Fibroblast of skin of left biceps (primary cell): ENCODE measurements at regions not wholly inside any gene's neighbourhood (a gene's known extent, or its start where the extent isn't known, plus 50 kb on each side); places are given as distances from the start of the nearest gene placed in this dataset.

Source experiments
- DNase-seq, 2 experiments: peaks; one replicate each; pipeline ENCODE4 v3.0.0-alpha.2; 2013; ENCODE audit warnings: low read depth in 2 of 2

DNA sequence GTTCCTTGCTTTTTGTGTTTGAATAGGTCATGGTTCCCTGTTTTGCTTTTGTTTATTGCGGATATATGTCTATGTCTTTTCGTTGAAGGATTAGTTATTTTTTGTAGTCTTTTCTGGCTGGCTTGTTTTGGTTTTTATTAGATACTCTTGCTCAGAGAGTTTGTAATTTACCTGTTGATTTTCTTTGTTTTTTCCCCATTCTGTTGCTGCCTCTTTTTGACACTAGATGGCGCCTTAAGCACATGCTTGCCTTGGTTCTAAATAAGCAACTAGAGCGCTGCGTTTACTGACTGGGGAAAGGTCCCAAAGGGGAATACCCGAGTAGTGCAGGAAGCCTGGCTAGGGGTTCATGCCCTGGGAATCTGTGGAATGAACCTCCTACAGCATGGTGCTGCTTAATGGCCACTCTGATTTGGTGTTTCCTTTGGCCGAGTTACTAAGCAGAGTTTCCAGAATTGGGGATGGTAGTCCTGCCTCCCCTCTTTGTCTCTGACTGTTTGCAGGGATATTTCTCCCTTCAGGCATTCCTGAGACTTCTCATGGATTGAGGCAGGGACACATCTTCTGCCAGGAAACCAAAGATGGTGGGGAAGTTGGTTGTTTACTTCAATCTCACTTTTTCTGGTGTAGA, 143.2 kb downstream of the PTPRU start:
- no peak for DNase-seq
